HEK293 (cell line): ENCODE measurements at regions not wholly inside any gene's neighbourhood (a gene's known extent, or its start where the extent isn't known, plus 50 kb on each side); places are given as distances from the start of the nearest gene placed in this dataset.

ENCODE experiments used
- CTCF ChIA-PET: fragments of 350-600 bp; formaldehyde crosslinking; extraction: SDS; loops from one replicate; lab custom pipeline; 2021; ENCODE audit warnings: antibody characterized with exemption; lab: Yijun Ruan, JAX
- POLR2A ChIA-PET: fragments of 300-600 bp; formaldehyde crosslinking; extraction: SDS; loops from one replicate; lab custom pipeline; 2020; ENCODE audit warnings: antibody characterized with exemption, inconsistent platforms; lab: Yijun Ruan, JAX
- H3K27ac ChIP-seq: fragments of 200-500 bp; sonication (Bioruptor generic); 2 replicates; pipeline ENCODE4 v1.5.1; 2014; ENCODE audit warnings: low read depth, low read length, control low read depth, inconsistent platforms; ENCODE audit errors: extremely low read depth
- H3K36me3 ChIP-seq, 2 experiments: fragments of 200-500 bp in 1 of 2; sonication (Bioruptor generic) in 1 of 2; 1 replicate in 1 of 2; 2 replicates in 1 of 2; pipeline ENCODE4 v1.5.1; 2014 to 2017; ENCODE audit warnings: inconsistent platforms in 2 of 2, low read length in 2 of 2; ENCODE audit not compliant: control insufficient read depth in 2 of 2, insufficient read depth in 1 of 2
- H3K4me1 ChIP-seq: fragments of 200-500 bp; sonication (Bioruptor generic); 2 replicates; pipeline ENCODE4 v1.5.1; 2014; ENCODE audit warnings: mild to moderate bottlenecking, low read length, inconsistent platforms; ENCODE audit not compliant: control insufficient read depth, insufficient read depth
- H3K4me3 ChIP-seq: 2 replicates; pipeline ENCODE4 v1.5.1; 2011; ENCODE audit warnings: low read depth, mild to moderate bottlenecking, control low read depth, low read length, moderate library complexity
- H3K9me3 ChIP-seq: fragments of 200-500 bp; sonication (Bioruptor generic); 2 replicates; pipeline ENCODE4 v1.5.1; 2014; ENCODE audit warnings: low read depth, low read length, inconsistent platforms; ENCODE audit not compliant: control insufficient read depth, insufficient read depth
- GLIS2 ChIP-seq: fragments of 450-650 bp; formaldehyde crosslinking; IDR thresholded peaks from 2 replicates; pipeline ENCODE4 v1.5.1; 2016; ENCODE audit warnings: missing biosample characterization, missing genetic modification characterization
- HOXC10 ChIP-seq: sonication (generic); formaldehyde crosslinking; IDR thresholded peaks from 2 replicates; pipeline ENCODE4 v1.8.1; 2023; ENCODE audit warnings: mild to moderate bottlenecking, missing genetic modification reagents
- RBAK ChIP-seq: fragments of 450-650 bp; formaldehyde crosslinking; IDR thresholded peaks from 2 replicates; pipeline ENCODE4 v1.5.1; 2016; ENCODE audit warnings: missing biosample characterization, missing genetic modification characterization
- TRIM28 ChIP-seq: IDR thresholded peaks from 2 replicates; pipeline ENCODE4 v1.6.1; 2011; ENCODE audit warnings: low read length, control low read depth, borderline replicate concordance
- ZNF138 ChIP-seq: fragments of 450-650 bp; formaldehyde crosslinking; IDR thresholded peaks from 2 replicates; pipeline ENCODE4 v1.5.1; 2016; ENCODE audit warnings: missing biosample characterization, missing genetic modification characterization, borderline replicate concordance
- ZNF157 ChIP-seq: fragments of 450-650 bp; formaldehyde crosslinking; IDR thresholded peaks from 2 replicates; pipeline ENCODE4 v1.5.1; 2016; ENCODE audit warnings: missing biosample characterization, missing genetic modification characterization
- ZNF16 ChIP-seq: fragments of 450-650 bp; formaldehyde crosslinking; IDR thresholded peaks from 2 replicates; pipeline ENCODE4 v1.5.1; 2016; ENCODE audit warnings: low read depth, missing biosample characterization, missing genetic modification characterization
- ZNF585B ChIP-seq: fragments of 450-650 bp; formaldehyde crosslinking; IDR thresholded peaks from 2 replicates; pipeline ENCODE4 v1.5.1; 2016; ENCODE audit warnings: missing biosample characterization, missing genetic modification characterization
- ZNF621 ChIP-seq: fragments of 450-650 bp; formaldehyde crosslinking; IDR thresholded peaks from 2 replicates; pipeline ENCODE4 v1.5.1; 2017; ENCODE audit warnings: missing biosample characterization, missing genetic modification characterization
- ZNF76 ChIP-seq: fragments of 450-650 bp; formaldehyde crosslinking; IDR thresholded peaks from 2 replicates; pipeline ENCODE4; 2016; ENCODE audit warnings: low read depth, missing biosample characterization, missing genetic modification characterization, borderline replicate concordance
- ZNF843 ChIP-seq: fragments of 450-650 bp; formaldehyde crosslinking; IDR thresholded peaks from 2 replicates; pipeline ENCODE4 v1.5.1; 2016; ENCODE audit warnings: missing biosample characterization, missing genetic modification characterization
- ZSCAN16 ChIP-seq: fragments of 450-650 bp; formaldehyde crosslinking; IDR thresholded peaks from 2 replicates; pipeline ENCODE4 v1.5.1; 2016; ENCODE audit warnings: missing biosample characterization, missing genetic modification characterization
- TF ChIP-seq, protein P1 (sequence below): fragments of 450-650 bp; formaldehyde crosslinking; IDR thresholded peaks from 2 replicates; pipeline ENCODE4 v1.5.1; 2017; ENCODE audit warnings: missing biosample characterization, missing genetic modification characterization
- TF ChIP-seq, protein P2 (sequence below): fragments of 450-650 bp; formaldehyde crosslinking; IDR thresholded peaks from 2 replicates; pipeline ENCODE4 v1.5.1; 2016; ENCODE audit warnings: missing biosample characterization, missing genetic modification characterization
- TF ChIP-seq, protein P3 (sequence below): fragments of 450-650 bp; formaldehyde crosslinking; IDR thresholded peaks from 2 replicates; pipeline ENCODE4 v1.5.1; 2017; ENCODE audit warnings: missing biosample characterization, missing genetic modification characterization
- TF ChIP-seq, protein P4 (sequence below): fragments of 450-650 bp; formaldehyde crosslinking; IDR thresholded peaks from 2 replicates; pipeline ENCODE4 v1.5.1; 2016; ENCODE audit warnings: missing biosample characterization, missing genetic modification characterization
- TF ChIP-seq, protein P5 (sequence below): fragments of 450-650 bp; formaldehyde crosslinking; IDR thresholded peaks from 2 replicates; pipeline ENCODE4 v1.5.1; 2016; ENCODE audit warnings: missing biosample characterization, missing genetic modification characterization
- TF ChIP-seq, protein P6 (sequence below): fragments of 450-650 bp; IDR thresholded peaks from 2 replicates; pipeline ENCODE4 v1.5.1; 2018; ENCODE audit warnings: missing biosample characterization, mild to moderate bottlenecking, missing genetic modification characterization

DNA sequence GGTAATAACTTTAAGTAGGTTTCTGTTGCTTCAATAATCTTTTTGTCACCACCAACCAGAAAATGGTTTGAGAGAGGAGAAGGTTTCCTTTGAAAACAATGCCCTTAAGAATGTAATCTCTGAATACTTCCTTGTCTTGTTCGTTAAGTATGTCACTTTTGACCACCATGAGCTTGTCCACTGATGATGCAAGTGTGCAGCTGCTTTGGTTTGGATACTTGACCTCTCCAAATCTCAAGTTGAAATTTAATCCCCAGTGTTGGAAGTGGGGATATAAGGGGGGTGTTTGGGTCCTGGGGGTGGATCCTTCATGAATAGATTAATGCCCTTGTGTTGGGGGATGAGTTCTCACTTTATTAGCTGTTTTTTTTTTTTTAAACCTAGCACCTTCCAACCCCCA lies 985.4 kb downstream of the EPHA7 start:
- CTCF ChIA-PET, result no interaction called here
- Histone ChIP-seq H3K4me3 (no peak overlapping the region), H3K4me1 (no peaks in the 10 kb centered on the region), H3K36me3 (no peaks in the 10 kb centered on the region), H3K27ac (no peak overlapping the region), H3K9me3 (no peaks in the 10 kb centered on the region)
- POLR2A ChIA-PET, result no interaction called here
- TF ChIP-seq, protein P1, sequence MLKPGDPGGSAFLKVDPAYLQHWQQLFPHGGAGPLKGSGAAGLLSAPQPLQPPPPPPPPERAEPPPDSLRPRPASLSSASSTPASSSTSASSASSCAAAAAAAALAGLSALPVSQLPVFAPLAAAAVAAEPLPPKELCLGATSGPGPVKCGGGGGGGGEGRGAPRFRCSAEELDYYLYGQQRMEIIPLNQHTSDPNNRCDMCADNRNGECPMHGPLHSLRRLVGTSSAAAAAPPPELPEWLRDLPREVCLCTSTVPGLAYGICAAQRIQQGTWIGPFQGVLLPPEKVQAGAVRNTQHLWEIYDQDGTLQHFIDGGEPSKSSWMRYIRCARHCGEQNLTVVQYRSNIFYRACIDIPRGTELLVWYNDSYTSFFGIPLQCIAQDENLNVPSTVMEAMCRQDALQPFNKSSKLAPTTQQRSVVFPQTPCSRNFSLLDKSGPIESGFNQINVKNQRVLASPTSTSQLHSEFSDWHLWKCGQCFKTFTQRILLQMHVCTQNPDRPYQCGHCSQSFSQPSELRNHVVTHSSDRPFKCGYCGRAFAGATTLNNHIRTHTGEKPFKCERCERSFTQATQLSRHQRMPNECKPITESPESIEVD (tag by site-specific recombination), result no peak
- TF ChIP-seq ZNF16 (tag by site-specific recombination) (no peak), ZSCAN16 (tag by site-specific recombination) (no peak), HOXC10 (CRISPR knock-in tag) (no peak), ZNF621 (tag by site-specific recombination) (no peak), RBAK (no peak), ZNF76 (tag by site-specific recombination) (no peak), ZNF157 (no peak), ZNF585B (tag by site-specific recombination) (no peak), ZNF138 (tag by site-specific recombination) (no peak), TRIM28 (no peak)
- TF ChIP-seq, protein P2, sequence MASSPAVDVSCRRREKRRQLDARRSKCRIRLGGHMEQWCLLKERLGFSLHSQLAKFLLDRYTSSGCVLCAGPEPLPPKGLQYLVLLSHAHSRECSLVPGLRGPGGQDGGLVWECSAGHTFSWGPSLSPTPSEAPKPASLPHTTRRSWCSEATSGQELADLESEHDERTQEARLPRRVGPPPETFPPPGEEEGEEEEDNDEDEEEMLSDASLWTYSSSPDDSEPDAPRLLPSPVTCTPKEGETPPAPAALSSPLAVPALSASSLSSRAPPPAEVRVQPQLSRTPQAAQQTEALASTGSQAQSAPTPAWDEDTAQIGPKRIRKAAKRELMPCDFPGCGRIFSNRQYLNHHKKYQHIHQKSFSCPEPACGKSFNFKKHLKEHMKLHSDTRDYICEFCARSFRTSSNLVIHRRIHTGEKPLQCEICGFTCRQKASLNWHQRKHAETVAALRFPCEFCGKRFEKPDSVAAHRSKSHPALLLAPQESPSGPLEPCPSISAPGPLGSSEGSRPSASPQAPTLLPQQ, result no peak
- TF ChIP-seq, protein P3, sequence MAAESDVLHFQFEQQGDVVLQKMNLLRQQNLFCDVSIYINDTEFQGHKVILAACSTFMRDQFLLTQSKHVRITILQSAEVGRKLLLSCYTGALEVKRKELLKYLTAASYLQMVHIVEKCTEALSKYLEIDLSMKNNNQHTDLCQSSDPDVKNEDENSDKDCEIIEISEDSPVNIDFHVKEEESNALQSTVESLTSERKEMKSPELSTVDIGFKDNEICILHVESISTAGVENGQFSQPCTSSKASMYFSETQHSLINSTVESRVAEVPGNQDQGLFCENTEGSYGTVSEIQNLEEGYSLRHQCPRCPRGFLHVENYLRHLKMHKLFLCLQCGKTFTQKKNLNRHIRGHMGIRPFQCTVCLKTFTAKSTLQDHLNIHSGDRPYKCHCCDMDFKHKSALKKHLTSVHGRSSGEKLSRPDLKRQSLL (tag by site-specific recombination), result no peak
- TF ChIP-seq, protein P4, sequence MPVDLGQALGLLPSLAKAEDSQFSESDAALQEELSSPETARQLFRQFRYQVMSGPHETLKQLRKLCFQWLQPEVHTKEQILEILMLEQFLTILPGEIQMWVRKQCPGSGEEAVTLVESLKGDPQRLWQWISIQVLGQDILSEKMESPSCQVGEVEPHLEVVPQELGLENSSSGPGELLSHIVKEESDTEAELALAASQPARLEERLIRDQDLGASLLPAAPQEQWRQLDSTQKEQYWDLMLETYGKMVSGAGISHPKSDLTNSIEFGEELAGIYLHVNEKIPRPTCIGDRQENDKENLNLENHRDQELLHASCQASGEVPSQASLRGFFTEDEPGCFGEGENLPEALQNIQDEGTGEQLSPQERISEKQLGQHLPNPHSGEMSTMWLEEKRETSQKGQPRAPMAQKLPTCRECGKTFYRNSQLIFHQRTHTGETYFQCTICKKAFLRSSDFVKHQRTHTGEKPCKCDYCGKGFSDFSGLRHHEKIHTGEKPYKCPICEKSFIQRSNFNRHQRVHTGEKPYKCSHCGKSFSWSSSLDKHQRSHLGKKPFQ (tag by site-specific recombination), result no peak
- TF ChIP-seq, protein P5, sequence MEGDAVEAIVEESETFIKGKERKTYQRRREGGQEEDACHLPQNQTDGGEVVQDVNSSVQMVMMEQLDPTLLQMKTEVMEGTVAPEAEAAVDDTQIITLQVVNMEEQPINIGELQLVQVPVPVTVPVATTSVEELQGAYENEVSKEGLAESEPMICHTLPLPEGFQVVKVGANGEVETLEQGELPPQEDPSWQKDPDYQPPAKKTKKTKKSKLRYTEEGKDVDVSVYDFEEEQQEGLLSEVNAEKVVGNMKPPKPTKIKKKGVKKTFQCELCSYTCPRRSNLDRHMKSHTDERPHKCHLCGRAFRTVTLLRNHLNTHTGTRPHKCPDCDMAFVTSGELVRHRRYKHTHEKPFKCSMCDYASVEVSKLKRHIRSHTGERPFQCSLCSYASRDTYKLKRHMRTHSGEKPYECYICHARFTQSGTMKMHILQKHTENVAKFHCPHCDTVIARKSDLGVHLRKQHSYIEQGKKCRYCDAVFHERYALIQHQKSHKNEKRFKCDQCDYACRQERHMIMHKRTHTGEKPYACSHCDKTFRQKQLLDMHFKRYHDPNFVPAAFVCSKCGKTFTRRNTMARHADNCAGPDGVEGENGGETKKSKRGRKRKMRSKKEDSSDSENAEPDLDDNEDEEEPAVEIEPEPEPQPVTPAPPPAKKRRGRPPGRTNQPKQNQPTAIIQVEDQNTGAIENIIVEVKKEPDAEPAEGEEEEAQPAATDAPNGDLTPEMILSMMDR (tag by site-specific recombination), result no peak
- TF ChIP-seq, protein P6, sequence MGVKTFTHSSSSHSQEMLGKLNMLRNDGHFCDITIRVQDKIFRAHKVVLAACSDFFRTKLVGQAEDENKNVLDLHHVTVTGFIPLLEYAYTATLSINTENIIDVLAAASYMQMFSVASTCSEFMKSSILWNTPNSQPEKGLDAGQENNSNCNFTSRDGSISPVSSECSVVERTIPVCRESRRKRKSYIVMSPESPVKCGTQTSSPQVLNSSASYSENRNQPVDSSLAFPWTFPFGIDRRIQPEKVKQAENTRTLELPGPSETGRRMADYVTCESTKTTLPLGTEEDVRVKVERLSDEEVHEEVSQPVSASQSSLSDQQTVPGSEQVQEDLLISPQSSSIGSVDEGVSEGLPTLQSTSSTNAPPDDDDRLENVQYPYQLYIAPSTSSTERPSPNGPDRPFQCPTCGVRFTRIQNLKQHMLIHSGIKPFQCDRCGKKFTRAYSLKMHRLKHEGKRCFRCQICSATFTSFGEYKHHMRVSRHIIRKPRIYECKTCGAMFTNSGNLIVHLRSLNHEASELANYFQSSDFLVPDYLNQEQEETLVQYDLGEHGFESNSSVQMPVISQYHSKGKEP (tag by site-specific recombination), result no peak

DNA sequence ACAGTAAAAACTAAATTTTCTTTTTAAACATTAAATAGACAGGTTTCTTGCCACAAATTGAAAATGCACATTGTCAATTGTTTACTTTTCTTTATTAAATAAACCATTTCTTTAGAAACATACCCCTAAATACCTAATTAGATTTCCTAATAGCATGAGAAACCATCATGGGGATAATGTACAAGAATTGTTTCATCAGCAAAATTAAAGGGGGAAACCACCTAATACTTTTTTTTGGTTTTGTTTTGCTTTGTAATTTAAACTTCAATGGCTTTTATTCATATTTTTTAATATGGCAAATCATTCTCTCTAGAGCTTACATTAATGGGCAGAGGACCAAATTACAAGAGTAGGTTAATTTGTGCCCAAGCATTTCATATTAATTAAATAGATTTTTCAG lies 987.9 kb downstream of the EPHA7 start:
- Histone ChIP-seq H3K36me3 (no peaks in the 10 kb centered on the region), H3K27ac (no peak overlapping the region), H3K4me1 (no peaks in the 10 kb centered on the region), H3K9me3 (no peaks in the 10 kb centered on the region)
- TF ChIP-seq GLIS2 (no peak), ZNF843 (no peak)
- TF ChIP-seq, all 188 proteins: peak for 0
- H3K4me3 ChIP-seq, result no peak overlapping the region
- ChIA-PET POLR2A (no interaction called here), CTCF (interaction anchor here (0.7 to 0.8 kb wide), 2 partner anchors 358 to 1417 kb away, joined by 3 to 4 read pairs; no protein-coding TSS in a partner anchor)
